GM10248 (cell line): ENCODE measurements at regions not wholly inside any gene's neighbourhood (a gene's known extent, or its start where the extent isn't known, plus 50 kb on each side); places are given as distances from the start of the nearest gene placed in this dataset.

Experiments used
- CTCF ChIA-PET: fragments of 300-600 bp; sonication (Branson Sonifier 250); formaldehyde crosslinking; extraction: SDS; loops from one replicate; lab custom pipeline; 2021; ENCODE audit warnings: antibody characterized with exemption; lab: Yijun Ruan, JAX
- POLR2A ChIA-PET: fragments of 350-650 bp; sonication (Branson Sonifier 250); formaldehyde crosslinking; extraction: SDS; loops from one replicate; lab custom pipeline; 2020; ENCODE audit warnings: antibody characterized with exemption; lab: Yijun Ruan, JAX
- DNase-seq: peaks from one replicate; pipeline ENCODE4 v3.0.0; 2012; ENCODE audit errors: extremely low spot score
- TF ChIP-seq, protein P1 (sequence below): IDR thresholded peaks from 2 replicates; pipeline ENCODE4 v1.5.1; 2012; ENCODE audit warnings: mild to moderate bottlenecking, low read depth; ENCODE audit errors: extremely low read depth, missing control alignments, control extremely low read depth

DNA sequence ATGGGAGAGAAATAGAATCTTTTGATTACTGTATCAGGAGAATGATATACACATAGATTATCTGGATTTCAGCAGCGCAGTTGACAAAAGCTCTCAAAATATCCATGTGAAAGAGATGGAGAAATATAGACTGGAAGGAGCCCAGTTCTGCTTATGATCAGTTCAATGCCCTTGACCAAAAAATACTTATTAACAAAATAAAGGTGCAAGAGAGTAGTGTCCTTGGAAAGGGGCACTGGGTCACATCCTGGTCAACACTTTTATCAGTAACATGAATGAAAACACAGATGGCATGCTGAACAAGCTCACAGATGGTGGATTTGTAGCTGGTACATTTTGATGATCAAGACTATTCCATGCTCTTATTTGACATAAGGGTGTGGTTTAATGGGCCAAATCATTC lies 63.9 kb upstream of the PLEKHG1 start:
- CTCF ChIA-PET, result no interaction called here
- TF ChIP-seq, protein P1, sequence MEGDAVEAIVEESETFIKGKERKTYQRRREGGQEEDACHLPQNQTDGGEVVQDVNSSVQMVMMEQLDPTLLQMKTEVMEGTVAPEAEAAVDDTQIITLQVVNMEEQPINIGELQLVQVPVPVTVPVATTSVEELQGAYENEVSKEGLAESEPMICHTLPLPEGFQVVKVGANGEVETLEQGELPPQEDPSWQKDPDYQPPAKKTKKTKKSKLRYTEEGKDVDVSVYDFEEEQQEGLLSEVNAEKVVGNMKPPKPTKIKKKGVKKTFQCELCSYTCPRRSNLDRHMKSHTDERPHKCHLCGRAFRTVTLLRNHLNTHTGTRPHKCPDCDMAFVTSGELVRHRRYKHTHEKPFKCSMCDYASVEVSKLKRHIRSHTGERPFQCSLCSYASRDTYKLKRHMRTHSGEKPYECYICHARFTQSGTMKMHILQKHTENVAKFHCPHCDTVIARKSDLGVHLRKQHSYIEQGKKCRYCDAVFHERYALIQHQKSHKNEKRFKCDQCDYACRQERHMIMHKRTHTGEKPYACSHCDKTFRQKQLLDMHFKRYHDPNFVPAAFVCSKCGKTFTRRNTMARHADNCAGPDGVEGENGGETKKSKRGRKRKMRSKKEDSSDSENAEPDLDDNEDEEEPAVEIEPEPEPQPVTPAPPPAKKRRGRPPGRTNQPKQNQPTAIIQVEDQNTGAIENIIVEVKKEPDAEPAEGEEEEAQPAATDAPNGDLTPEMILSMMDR, result no peak
- POLR2A ChIA-PET, result no interaction called here
- DNase-seq, result no peak

DNA sequence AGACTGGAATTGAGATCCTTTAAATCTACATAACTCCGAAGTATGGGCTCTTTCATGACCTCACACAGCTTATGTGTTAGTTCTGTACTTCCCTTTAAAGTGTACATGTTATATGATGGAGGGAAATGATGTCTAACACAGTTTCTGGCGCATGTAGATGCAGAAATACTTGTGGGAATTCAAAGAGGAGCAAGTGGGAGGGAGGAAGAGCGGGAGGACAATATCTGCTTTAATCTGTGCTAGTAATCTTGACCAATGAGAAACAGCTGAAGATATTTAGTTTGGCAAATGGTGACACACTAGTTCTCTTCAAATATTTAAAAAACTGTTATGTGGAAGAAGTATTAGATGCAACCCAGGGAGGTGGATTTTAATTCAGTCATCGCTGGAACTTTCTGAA lies 62.9 kb upstream of the PLEKHG1 start:
- ChIA-PET POLR2A (no interaction called here), CTCF (interaction anchor here (1.4 kb wide), 1 partner anchor 12 kb away, joined by 4 read pairs; no protein-coding TSS in a partner anchor)
- DNase-seq, result no peak
- TF ChIP-seq, protein P1, result no peak

DNA sequence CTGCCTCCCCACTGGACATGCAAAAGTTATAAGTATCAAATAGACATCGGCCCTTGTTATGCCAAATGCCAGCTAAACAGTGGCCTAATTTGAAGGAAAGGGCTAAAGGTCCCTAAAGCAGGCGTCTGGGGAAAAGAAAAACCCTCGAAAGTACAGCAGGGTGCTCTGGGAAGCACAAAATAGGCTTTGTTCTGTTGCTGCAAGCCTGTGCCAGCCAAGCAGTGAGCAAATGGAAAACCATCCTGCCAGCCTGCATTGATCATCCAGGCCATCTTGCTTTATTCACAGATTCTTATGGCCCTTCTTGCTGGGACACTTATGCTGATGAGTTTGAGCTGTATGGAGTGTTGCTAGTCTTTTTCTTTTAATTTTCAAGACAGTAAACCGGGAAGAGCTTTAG lies 62.2 kb upstream of the PLEKHG1 start:
- DNase-seq, result no peak
- CTCF ChIA-PET, result interaction anchor here (1.4 kb wide), 1 partner anchor 11 kb away, joined by 4 read pairs; no protein-coding TSS in a partner anchor
- POLR2A ChIA-PET, result no interaction called here
- TF ChIP-seq, protein P1, result no peak

DNA sequence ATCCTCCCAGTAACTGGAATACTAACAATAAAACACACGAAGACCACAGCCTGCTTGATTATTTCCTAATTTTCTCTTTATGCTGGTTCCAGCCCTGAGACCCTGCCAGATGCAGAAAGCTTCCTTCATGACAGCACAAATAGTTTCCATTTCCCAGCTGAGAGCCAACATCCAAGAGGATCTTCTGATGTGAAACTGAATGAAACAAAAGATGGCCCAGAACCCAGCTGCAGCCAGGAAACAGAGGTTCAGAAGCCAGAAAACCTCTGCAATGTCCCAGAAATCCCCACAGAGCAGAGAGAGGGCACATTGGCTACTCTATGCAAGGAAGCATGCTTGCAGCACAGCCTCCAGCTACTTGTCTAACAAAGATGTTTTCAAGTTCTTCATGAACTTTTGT lies 61.8 kb upstream of the PLEKHG1 start:
- TF ChIP-seq, protein P1, result no peak
- ChIA-PET POLR2A (no interaction called here), CTCF (interaction anchor here (1.4 kb wide), 1 partner anchor 11 kb away, joined by 4 read pairs; no protein-coding TSS in a partner anchor)
- DNase-seq, result no peak

DNA sequence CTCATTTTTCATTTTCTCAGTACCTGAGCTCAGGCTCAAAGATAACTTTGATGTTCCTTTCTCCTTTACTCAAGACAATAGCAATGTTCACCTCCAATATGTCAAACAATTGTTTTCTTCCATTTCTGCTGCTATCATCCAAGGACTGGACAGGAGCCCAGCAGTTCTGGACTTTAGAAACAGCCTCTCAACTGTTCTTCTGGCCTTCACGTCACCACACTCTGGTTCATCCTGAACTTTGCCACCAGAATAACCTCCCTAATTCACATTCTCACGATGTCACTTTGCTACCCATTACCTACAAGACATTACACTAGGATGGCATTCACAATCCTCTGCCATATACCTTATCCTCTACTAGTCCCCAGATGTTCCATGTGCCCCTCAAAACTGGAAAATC lies 60.6 kb upstream of the PLEKHG1 start:
- DNase-seq, result no peak
- ChIA-PET CTCF (no interaction called here), POLR2A (no interaction called here)
- TF ChIP-seq, protein P1, result no peak

DNA sequence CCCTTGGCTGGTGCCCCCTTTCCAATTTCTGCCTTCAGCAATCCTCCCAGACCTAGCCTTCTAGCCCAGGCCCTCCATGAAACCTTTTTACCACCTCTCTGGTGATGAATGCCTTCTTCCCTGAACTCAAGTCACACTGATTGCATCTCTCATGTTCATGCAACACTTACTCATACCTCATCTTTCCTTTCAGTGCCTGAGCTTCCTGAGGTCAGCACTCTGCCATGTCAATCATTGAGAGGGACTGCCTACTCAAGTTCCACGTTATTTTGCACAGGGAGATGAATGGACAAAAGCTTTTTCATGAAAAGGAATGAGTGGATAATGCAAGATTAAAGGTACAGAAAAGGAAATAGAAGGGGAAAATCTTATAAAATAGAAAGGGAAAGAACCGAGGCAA lies 60.1 kb upstream of the PLEKHG1 start:
- CTCF ChIA-PET, result no interaction called here
- POLR2A ChIA-PET, result no interaction called here
- TF ChIP-seq, protein P1, result no peak
- no peak for DNase-seq
